MM.1S (cell line): ENCODE measurements at regions not wholly inside any gene's neighbourhood (a gene's known extent, or its start where the extent isn't known, plus 50 kb on each side); places are given as distances from the start of the nearest gene placed in this dataset.

ENCODE experiments used
- DNase-seq: peaks from one replicate; pipeline ENCODE4 v3.0.0-alpha.2; 2015
- H2AFZ ChIP-seq: fragments of 300-600 bp; sonication (generic); 2 replicates; pipeline ENCODE4 v1.6.0; 2016; ENCODE audit warnings: antibody characterized with exemption, low read length
- H3F3A ChIP-seq: fragments of 300-600 bp; sonication (generic); 2 replicates; pipeline ENCODE4 v1.6.1; 2016; ENCODE audit warnings: mild to moderate bottlenecking, antibody characterized with exemption, low read length, moderate library complexity, mixed read lengths; ENCODE audit not compliant: insufficient read depth
- H3K27ac ChIP-seq: fragments of 300-600 bp; sonication (generic); 2 replicates; pipeline ENCODE4 v1.5.1; 2016; ENCODE audit warnings: mild to moderate bottlenecking, low read length
- H3K27me3 ChIP-seq: fragments of 300-600 bp; sonication (generic); replicated peaks from 2 replicates; pipeline ENCODE4 v1.6.0; 2016; ENCODE audit warnings: low read length; ENCODE audit not compliant: insufficient read depth
- H3K36me3 ChIP-seq: fragments of 300-600 bp; sonication (generic); replicated peaks from 2 replicates; pipeline ENCODE4 v1.6.1; 2016; ENCODE audit warnings: mild to moderate bottlenecking, low read length, mixed read lengths; ENCODE audit not compliant: insufficient read depth
- H3K4me1 ChIP-seq: fragments of 300-600 bp; sonication (generic); 2 replicates; pipeline ENCODE4 v1.6.1; 2016; ENCODE audit warnings: low read length, mixed read lengths
- H3K4me2 ChIP-seq: fragments of 300-600 bp; sonication (generic); 2 replicates; pipeline ENCODE4 v1.6.0; 2016; ENCODE audit warnings: low read depth, low read length
- H3K4me3 ChIP-seq: fragments of 300-600 bp; sonication (generic); 2 replicates; pipeline ENCODE4 v1.5.1; 2016; ENCODE audit warnings: low read length, mixed read lengths
- H3K79me2 ChIP-seq: fragments of 300-600 bp; sonication (generic); 2 replicates; pipeline ENCODE4 v1.6.1; 2016; ENCODE audit warnings: mixed run types, low read length, mixed read lengths
- H3K9ac ChIP-seq: fragments of 300-600 bp; sonication (generic); 2 replicates; pipeline ENCODE4 v1.6.1; 2016; ENCODE audit warnings: low read length, mixed read lengths
- H3K9me2 ChIP-seq: fragments of 300-600 bp; sonication (generic); replicated peaks from 2 replicates; pipeline ENCODE4 v1.6.1; 2016; ENCODE audit warnings: mild to moderate bottlenecking, low read length, mixed read lengths; ENCODE audit not compliant: insufficient read depth
- H3K9me3 ChIP-seq: fragments of 300-600 bp; sonication (generic); replicated peaks from 2 replicates; pipeline ENCODE4 v1.6.1; 2016; ENCODE audit warnings: mild to moderate bottlenecking, low read length, mixed read lengths; ENCODE audit not compliant: insufficient read depth
- H4K20me1 ChIP-seq: fragments of 300-600 bp; sonication (generic); 2 replicates; pipeline ENCODE4 v1.6.1; 2016; ENCODE audit warnings: mild to moderate bottlenecking, low read length, moderate library complexity, mixed read lengths; ENCODE audit not compliant: insufficient read depth
- EZH2 ChIP-seq: fragments of 300-600 bp; sonication (generic); optimal IDR thresholded peaks from 2 replicates; pipeline ENCODE3; 2017; ENCODE audit warnings: low read depth, mild to moderate bottlenecking, antibody characterized with exemption, low read length, mixed read lengths
- EZH2phosphoT487 ChIP-seq: fragments of 300-600 bp; sonication (generic); IDR thresholded peaks from 2 replicates; pipeline ENCODE4 v1.6.1; 2018; ENCODE audit warnings: antibody characterized with exemption, low read length
- TF ChIP-seq, protein P1 (sequence below): fragments of 300-600 bp; sonication (generic); IDR thresholded peaks from 2 replicates; pipeline ENCODE4 v1.5.1; 2016; ENCODE audit warnings: antibody characterized with exemption, low read length, mixed read lengths

DNA sequence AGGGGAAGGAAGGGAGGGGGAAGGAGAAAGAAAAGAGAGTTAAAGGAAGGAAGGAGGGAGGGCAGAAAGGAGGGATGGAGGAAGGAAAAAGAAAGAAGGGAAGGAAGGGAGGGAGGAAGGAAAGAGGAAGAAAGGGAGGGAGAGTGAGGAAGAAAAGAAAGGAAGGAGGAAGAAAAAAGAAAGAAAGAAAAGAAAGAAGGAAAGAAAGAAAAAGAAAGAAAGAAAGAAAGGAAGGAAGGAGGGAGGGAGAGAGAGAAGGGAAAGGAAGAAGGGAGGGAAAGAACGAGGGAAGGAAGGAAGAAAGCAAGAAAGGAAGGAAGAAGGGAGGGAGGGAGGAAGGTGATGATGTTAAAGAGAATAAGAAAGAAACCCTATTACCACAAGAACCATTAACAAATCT lies 150.6 kb downstream of the MXRA5 start:
- no peaks in the 10 kb centered on the region for H4K20me1 ChIP-seq
- no peak overlapping the region for H3K4me2 ChIP-seq
- H3K4me3 ChIP-seq, result no peak overlapping the region
- no peaks in the 10 kb centered on the region for H3K9me3 ChIP-seq
- no peak overlapping the region for H3K9ac ChIP-seq
- no peaks in the 10 kb centered on the region for H3K4me1 ChIP-seq
- H3K27me3 ChIP-seq, result no peaks in the 10 kb centered on the region
- TF ChIP-seq EZH2phosphoT487 (no peak), EZH2 (no peak)
- H2AFZ ChIP-seq, result no peak overlapping the region
- DNase-seq, result no peak
- H3F3A ChIP-seq, result no peaks in the 10 kb centered on the region
- no peak overlapping the region for H3K27ac ChIP-seq
- no peaks in the 10 kb centered on the region for H3K9me2 ChIP-seq
- H3K79me2 ChIP-seq, result no peaks in the 10 kb centered on the region
- H3K36me3 ChIP-seq, result no peaks in the 10 kb centered on the region

DNA sequence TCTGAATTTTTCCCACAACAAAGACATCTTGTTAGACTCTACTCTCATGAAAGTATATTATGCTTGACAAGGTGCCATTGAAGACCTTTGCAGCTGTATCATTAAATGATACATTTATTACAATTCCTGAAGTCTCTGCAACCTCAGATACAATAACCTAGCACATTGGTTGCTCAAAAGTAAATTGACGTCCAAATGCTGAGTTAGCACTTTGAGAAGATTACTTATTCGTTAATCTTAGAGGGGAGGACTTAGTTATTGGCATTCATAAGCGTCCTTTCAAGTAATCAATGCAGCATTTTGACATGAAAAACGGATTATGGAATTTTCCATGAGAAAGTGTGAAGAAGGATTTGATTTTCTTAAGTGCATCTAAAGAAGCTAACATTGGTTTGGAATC lies 151.6 kb downstream of the ARSF start:
- TF ChIP-seq, protein P1, sequence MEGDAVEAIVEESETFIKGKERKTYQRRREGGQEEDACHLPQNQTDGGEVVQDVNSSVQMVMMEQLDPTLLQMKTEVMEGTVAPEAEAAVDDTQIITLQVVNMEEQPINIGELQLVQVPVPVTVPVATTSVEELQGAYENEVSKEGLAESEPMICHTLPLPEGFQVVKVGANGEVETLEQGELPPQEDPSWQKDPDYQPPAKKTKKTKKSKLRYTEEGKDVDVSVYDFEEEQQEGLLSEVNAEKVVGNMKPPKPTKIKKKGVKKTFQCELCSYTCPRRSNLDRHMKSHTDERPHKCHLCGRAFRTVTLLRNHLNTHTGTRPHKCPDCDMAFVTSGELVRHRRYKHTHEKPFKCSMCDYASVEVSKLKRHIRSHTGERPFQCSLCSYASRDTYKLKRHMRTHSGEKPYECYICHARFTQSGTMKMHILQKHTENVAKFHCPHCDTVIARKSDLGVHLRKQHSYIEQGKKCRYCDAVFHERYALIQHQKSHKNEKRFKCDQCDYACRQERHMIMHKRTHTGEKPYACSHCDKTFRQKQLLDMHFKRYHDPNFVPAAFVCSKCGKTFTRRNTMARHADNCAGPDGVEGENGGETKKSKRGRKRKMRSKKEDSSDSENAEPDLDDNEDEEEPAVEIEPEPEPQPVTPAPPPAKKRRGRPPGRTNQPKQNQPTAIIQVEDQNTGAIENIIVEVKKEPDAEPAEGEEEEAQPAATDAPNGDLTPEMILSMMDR, result no peak
- TF ChIP-seq EZH2phosphoT487 (no peak), EZH2 (no peak)
- no peak overlapping the region for H3K4me3 ChIP-seq
- no peaks in the 10 kb centered on the region for H3K27me3 ChIP-seq
- H3K4me2 ChIP-seq, result no peak overlapping the region
- H3K9me3 ChIP-seq, result no peaks in the 10 kb centered on the region
- no peaks in the 10 kb centered on the region for H3K4me1 ChIP-seq
- no peak for DNase-seq
- no peak overlapping the region for H2AFZ ChIP-seq
- H3F3A ChIP-seq, result no peaks in the 10 kb centered on the region
- H4K20me1 ChIP-seq, result no peaks in the 10 kb centered on the region
- no peaks in the 10 kb centered on the region for H3K9me2 ChIP-seq
- no peaks in the 10 kb centered on the region for H3K79me2 ChIP-seq
- no peak overlapping the region for H3K9ac ChIP-seq
- H3K36me3 ChIP-seq, result no peaks in the 10 kb centered on the region
- H3K27ac ChIP-seq, result no peak overlapping the region

DNA sequence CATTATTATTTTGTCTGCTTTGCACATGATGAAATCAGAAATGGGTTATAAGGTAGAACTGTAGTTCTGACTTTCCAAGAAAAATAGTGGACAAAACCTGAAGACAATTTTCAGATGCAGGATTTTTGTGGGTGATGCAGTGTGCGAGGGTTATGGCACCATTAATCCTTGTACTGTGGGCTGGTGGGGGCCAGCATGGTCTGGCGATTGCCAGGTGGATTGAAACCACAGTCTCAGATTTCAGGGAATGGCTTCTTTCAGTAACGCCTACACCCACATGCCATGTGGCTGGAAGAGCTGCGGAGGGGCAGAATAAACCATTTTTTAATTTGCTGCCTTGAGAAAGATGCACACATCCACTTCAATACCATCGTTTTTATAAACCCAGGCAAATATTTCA lies 150.5 kb downstream of the ARSF start:
- Histone ChIP-seq H3K9ac (no peak overlapping the region), H3K9me2 (no peaks in the 10 kb centered on the region), H3K79me2 (no peaks in the 10 kb centered on the region), H3K36me3 (no peaks in the 10 kb centered on the region), H2AFZ (no peak overlapping the region), H4K20me1 (no peaks in the 10 kb centered on the region), H3K4me1 (no peaks in the 10 kb centered on the region), H3F3A (no peaks in the 10 kb centered on the region), H3K9me3 (no peaks in the 10 kb centered on the region), H3K4me3 (no peak overlapping the region), H3K27me3 (no peaks in the 10 kb centered on the region), H3K27ac (no peak overlapping the region), H3K4me2 (no peak overlapping the region)
- TF ChIP-seq, protein P1, result no peak
- TF ChIP-seq EZH2phosphoT487 (no peak), EZH2 (no peak)
- DNase-seq, result no peak

DNA sequence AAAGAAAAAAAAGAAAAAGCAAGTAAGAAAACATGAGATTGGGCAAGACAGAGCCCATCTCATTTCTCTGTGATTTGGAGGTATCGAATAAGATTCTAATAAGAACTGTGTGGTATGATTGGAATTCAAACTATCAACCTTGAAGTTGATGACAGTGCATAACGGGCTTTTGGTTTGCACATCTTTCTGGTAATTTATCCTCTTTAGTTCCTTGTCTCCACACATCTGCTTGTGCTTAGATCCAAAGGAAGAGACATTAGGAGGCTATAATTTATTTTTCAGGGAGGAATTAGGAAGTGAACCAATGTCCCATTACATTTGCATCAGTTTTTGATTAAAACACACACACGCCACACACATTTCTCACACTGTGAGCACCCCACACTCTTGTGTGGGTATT lies 149.9 kb downstream of the ARSF start:
- Histone ChIP-seq H3F3A (no peaks in the 10 kb centered on the region), H3K27ac (no peak overlapping the region), H3K79me2 (no peaks in the 10 kb centered on the region), H4K20me1 (no peaks in the 10 kb centered on the region), H2AFZ (no peak overlapping the region), H3K4me2 (no peak overlapping the region), H3K9me2 (no peaks in the 10 kb centered on the region), H3K36me3 (no peaks in the 10 kb centered on the region), H3K9ac (no peak overlapping the region), H3K4me1 (no peaks in the 10 kb centered on the region), H3K4me3 (no peak overlapping the region), H3K9me3 (no peaks in the 10 kb centered on the region), H3K27me3 (no peaks in the 10 kb centered on the region)
- DNase-seq, result no peak
- TF ChIP-seq EZH2, result no peak
- TF ChIP-seq, protein P1, result no peak
- TF ChIP-seq EZH2phosphoT487, result no peak
